Subcutaneous abdominal adipose tissue (tissue), 5 donors: ENCODE measurements at regions not wholly inside any gene's neighbourhood (a gene's known extent, or its start where the extent isn't known, plus 50 kb on each side); places are given as distances from the start of the nearest gene placed in this dataset.

Source experiments
- H3K27ac ChIP-seq: one replicate; pipeline ENCODE4 v1.7.0; 2013; ENCODE audit warnings: low read depth, mild to moderate bottlenecking, inconsistent platforms, low read length, moderate library complexity
- H3K27me3 ChIP-seq, 5 donors: one replicate each; pipeline ENCODE4 v1.7.0; 2013; ENCODE audit warnings: low read length in 5 of 5, inconsistent platforms in 1 of 5; ENCODE audit not compliant: control insufficient read depth in 5 of 5, insufficient read depth in 4 of 5
- H3K36me3 ChIP-seq, 5 donors: one replicate each; pipeline ENCODE4 v1.7.0; 2013; ENCODE audit warnings: low read length in 5 of 5; ENCODE audit not compliant: control insufficient read depth in 5 of 5, insufficient read depth in 5 of 5
- H3K4me1 ChIP-seq, 5 donors: one replicate each; pipeline ENCODE4 v1.7.0; 2013; ENCODE audit warnings: low read length in 5 of 5, mild to moderate bottlenecking in 3 of 5, moderate library complexity in 1 of 5; ENCODE audit not compliant: control insufficient read depth in 5 of 5, insufficient read depth in 5 of 5
- H3K4me3 ChIP-seq, 5 donors: one replicate each; pipeline ENCODE4 v1.7.0; 2013; ENCODE audit warnings: low read length in 5 of 5, low read depth in 1 of 5
- H3K9ac ChIP-seq, 5 donors: one replicate each; pipeline ENCODE4 v1.7.0; 2013; ENCODE audit warnings: low read length in 5 of 5, mild to moderate bottlenecking in 4 of 5, moderate library complexity in 3 of 5
- H3K9me3 ChIP-seq, 5 donors: one replicate each; pipeline ENCODE4 v1.7.0; 2013; ENCODE audit warnings: low read length in 5 of 5; ENCODE audit not compliant: control insufficient read depth in 5 of 5
- donor health status: healthy.
- donor health status: healthy.
- donor health status: healthy.
- donor health status: healthy.
- donor health status: healthy.

GRCh38 chr10:124165827-124166226 is 72.4 kb upstream of the CHST15 start:
- no peak overlapping the region for H3K9ac ChIP-seq
- H3K27ac ChIP-seq: no peak overlapping the region
- no peaks in the 10 kb centered on the region for H3K9me3 ChIP-seq
- H3K4me3 ChIP-seq: no peak overlapping the region
- peaks cover 0 to 12% (median 3%) of the 10 kb centered on the region in 5 donors for H3K27me3 ChIP-seq
- no peaks in the 10 kb centered on the region for H3K36me3 ChIP-seq
- peaks cover 0 to 6% (median 0%) of the 10 kb centered on the region in 5 donors for H3K4me1 ChIP-seq

GRCh38 chr10:124165311-124165710 is 71.9 kb upstream of the CHST15 start:
- Histone ChIP-seq H3K9me3 (no peaks in the 10 kb centered on the region), H3K27ac (no peak overlapping the region), H3K4me3 (no peak overlapping the region), H3K9ac (no peak overlapping the region), H3K36me3 (no peaks in the 10 kb centered on the region), H3K27me3 (peaks cover 0 to 13% (median 5%) of the 10 kb centered on the region in 5 donors), H3K4me1 (peaks cover 0 to 6% (median 0%) of the 10 kb centered on the region in 5 donors)

- H3K9me3 ChIP-seq: no peaks in the 10 kb centered on the region
- H3K9ac ChIP-seq: no peak overlapping the region
- no peak overlapping the region for H3K27ac ChIP-seq
- no peak overlapping the region for H3K4me3 ChIP-seq
- H3K27me3 ChIP-seq: peaks cover 0 to 16% (median 8%) of the 10 kb centered on the region in 5 donors
- H3K4me1 ChIP-seq: peaks cover 0 to 6% (median 0%) of the 10 kb centered on the region in 5 donors
- H3K36me3 ChIP-seq: no peaks in the 10 kb centered on the region
Observed at GRCh38 chr10:124164264-124164663, 70.9 kb upstream of the CHST15 start.

GRCh38 chr10:124162774-124163354 is 69.5 kb upstream of the CHST15 start:
- no peaks in the 10 kb centered on the region for H3K9me3 ChIP-seq
- peaks cover 0 to 16% (median 8%) of the 10 kb centered on the region in 5 donors for H3K27me3 ChIP-seq
- no peak overlapping the region for H3K27ac ChIP-seq
- H3K4me1 ChIP-seq: peaks cover 0 to 6% (median 0%) of the 10 kb centered on the region in 5 donors
- no peak overlapping the region for H3K4me3 ChIP-seq
- H3K9ac ChIP-seq: no peak overlapping the region
- H3K36me3 ChIP-seq: no peaks in the 10 kb centered on the region

- no peak overlapping the region for H3K9ac ChIP-seq
- H3K9me3 ChIP-seq: no peaks in the 10 kb centered on the region
- no peak overlapping the region for H3K4me3 ChIP-seq
- peaks cover 0 to 12% (median 4%) of the 10 kb centered on the region in 5 donors for H3K4me1 ChIP-seq
- H3K27me3 ChIP-seq: peaks cover 0 to 16% (median 8%) of the 10 kb centered on the region in 5 donors
- H3K36me3 ChIP-seq: no peaks in the 10 kb centered on the region
- H3K27ac ChIP-seq: no peak overlapping the region
Observed at GRCh38 chr10:124162136-124162535, 68.7 kb upstream of the CHST15 start.

- Histone ChIP-seq H3K9me3 (no peaks in the 10 kb centered on the region), H3K4me3 (no peak overlapping the region), H3K9ac (no peak overlapping the region), H3K27ac (no peak overlapping the region), H3K36me3 (no peaks in the 10 kb centered on the region), H3K4me1 (peaks cover 3 to 17% (median 10%) of the 10 kb centered on the region in 5 donors), H3K27me3 (peaks cover 0 to 16% (median 8%) of the 10 kb centered on the region in 5 donors)
Observed at GRCh38 chr10:124161601-124162000, 68.2 kb upstream of the CHST15 start.

- H3K36me3 ChIP-seq: no peaks in the 10 kb centered on the region
- H3K4me1 ChIP-seq: peaks cover 8 to 22% (median 15%) of the 10 kb centered on the region in 5 donors
- no peak overlapping the region for H3K9ac ChIP-seq
- no peak overlapping the region for H3K27ac ChIP-seq
- peaks cover 0 to 16% (median 8%) of the 10 kb centered on the region in 5 donors for H3K27me3 ChIP-seq
- no peaks in the 10 kb centered on the region for H3K9me3 ChIP-seq
- H3K4me3 ChIP-seq: no peak overlapping the region
Observed at GRCh38 chr10:124160943-124161582, 67.7 kb upstream of the CHST15 start.

- Histone ChIP-seq H3K36me3 (no peaks in the 10 kb centered on the region), H3K9me3 (no peaks in the 10 kb centered on the region), H3K4me1 (peaks cover 9 to 31% (median 24%) of the 10 kb centered on the region in 5 donors), H3K4me3 (no peak overlapping the region), H3K27ac (no peak overlapping the region), H3K9ac (no peak overlapping the region), H3K27me3 (peaks cover 0 to 16% (median 8%) of the 10 kb centered on the region in 5 donors)
Observed at GRCh38 chr10:124160176-124160575, 66.8 kb upstream of the CHST15 start.

- peaks cover 9 to 41% (median 24%) of the 10 kb centered on the region in 5 donors for H3K4me1 ChIP-seq
- H3K9ac ChIP-seq: no peak overlapping the region
- H3K4me3 ChIP-seq: no peak overlapping the region
- H3K27me3 ChIP-seq: peaks cover 0 to 16% (median 8%) of the 10 kb centered on the region in 5 donors
- H3K36me3 ChIP-seq: no peaks in the 10 kb centered on the region
- peaks cover 0 to 2% (median 0%) of the 10 kb centered on the region in 5 donors for H3K9me3 ChIP-seq
- no peak overlapping the region for H3K27ac ChIP-seq
Observed at GRCh38 chr10:124159153-124159552, 65.8 kb upstream of the CHST15 start.

- Histone ChIP-seq H3K36me3 (no peaks in the 10 kb centered on the region), H3K9me3 (peaks cover 0 to 2% (median 0%) of the 10 kb centered on the region in 5 donors), H3K4me1 (peaks cover 9 to 43% (median 28%) of the 10 kb centered on the region in 5 donors), H3K9ac (no peak overlapping the region), H3K4me3 (no peak overlapping the region), H3K27ac (no peak overlapping the region), H3K27me3 (peaks cover 0 to 16% (median 8%) of the 10 kb centered on the region in 5 donors)
Observed at GRCh38 chr10:124158592-124158991, 65.2 kb upstream of the CHST15 start.
